ENCODE measurements at regions not wholly inside any gene's neighbourhood (a gene's known extent, or its start where the extent isn't known, plus 50 kb on each side); places are given as distances from the start of the nearest gene placed in this dataset.
A peak's percentile ranks its signal among the peaks of the same experiment; 100 is the strongest.

- DNase-seq (ENCODE audit: low read depth in 3 of 3, low spot score in 1 of 3), result no peak
These were observed 136.5 kb upstream of the CCND2 start for GRCh38 chr12:4137015-4137414.

GRCh38 chr12:4135919-4136605 lies 137.5 kb upstream of the CCND2 start:
- peak in 1 of 3 donors; percentile 47 for DNase-seq (ENCODE audit: low read depth in 3 of 3, low spot score in 1 of 3)

- no peak for DNase-seq (ENCODE audit: low read depth in 3 of 3, low spot score in 1 of 3)
These were observed 138.9 kb upstream of the CCND2 start for GRCh38 chr12:4134448-4135263.

GRCh38 chr12:4133636-4134447 lies 139.7 kb upstream of the CCND2 start:
- DNase-seq (ENCODE audit: low read depth in 3 of 3, low spot score in 1 of 3), result no peak

GRCh38 chr12:4133029-4133428 lies 140.5 kb upstream of the CCND2 start:
- DNase-seq (ENCODE audit: low read depth in 3 of 3, low spot score in 1 of 3), result no peak

GRCh38 chr12:4121506-4122020 lies 152.0 kb upstream of the CCND2 start:
- DNase-seq (ENCODE audit: low read depth in 3 of 3, low spot score in 1 of 3), result no peak

GRCh38 chr12:4120316-4120917 lies 153.1 kb upstream of the CCND2 start:
- no peak for DNase-seq (ENCODE audit: low read depth in 3 of 3, low spot score in 1 of 3)

GRCh38 chr12:4119157-4119761 lies 154.3 kb upstream of the CCND2 start:
- no peak for DNase-seq (ENCODE audit: low read depth in 3 of 3, low spot score in 1 of 3)

- DNase-seq (ENCODE audit: low read depth in 3 of 3, low spot score in 1 of 3), result no peak
These were observed 154.9 kb upstream of the CCND2 start for GRCh38 chr12:4118601-4119156.

- DNase-seq (ENCODE audit: low read depth in 3 of 3, low spot score in 1 of 3), result no peak
These were observed 155.5 kb upstream of the CCND2 start for GRCh38 chr12:4118017-4118510.

- DNase-seq (ENCODE audit: low read depth in 3 of 3, low spot score in 1 of 3), result no peak
These were observed 156.1 kb upstream of the CCND2 start for GRCh38 chr12:4117386-4118016.

- DNase-seq (ENCODE audit: low read depth in 3 of 3, low spot score in 1 of 3), result no peak
These were observed 157.1 kb upstream of the CCND2 start for GRCh38 chr12:4116251-4117111.

- DNase-seq (ENCODE audit: low read depth in 3 of 3, low spot score in 1 of 3), result no peak
These were observed 158.0 kb upstream of the CCND2 start for GRCh38 chr12:4115570-4115969.

GRCh38 chr12:4114986-4115385 lies 158.6 kb upstream of the CCND2 start:
- DNase-seq (ENCODE audit: low read depth in 3 of 3, low spot score in 1 of 3), result no peak

- DNase-seq (ENCODE audit: low read depth in 3 of 3, low spot score in 1 of 3), result no peak
These were observed 160.7 kb upstream of the CCND2 start for GRCh38 chr12:4112734-4113325.

GRCh38 chr12:4112290-4112689 lies 161.3 kb upstream of the CCND2 start:
- no peak for DNase-seq (ENCODE audit: low read depth in 3 of 3, low spot score in 1 of 3)

GRCh38 chr12:4111010-4111409 lies 162.6 kb upstream of the CCND2 start:
- no peak for DNase-seq (ENCODE audit: low read depth in 3 of 3, low spot score in 1 of 3)

- DNase-seq (ENCODE audit: low read depth in 3 of 3, low spot score in 1 of 3), result no peak
These were observed 163.7 kb upstream of the CCND2 start for GRCh38 chr12:4109826-4110225.

Data from stimulated activated CD4-positive, alpha-beta T cell treated with anti-CD3 and anti-CD28 coated beads, TNF-alpha, amount 100 ng/mL, for 1 hour (primary cell).